Activated T-helper 9 cell treated with anti-CD3 and anti-CD28 coated beads, Interleukin-2, amount 50 U/mL, for 16 hours (primary cell): ENCODE measurements at regions not wholly inside any gene's neighbourhood (a gene's known extent, or its start where the extent isn't known, plus 50 kb on each side); places are given as distances from the start of the nearest gene placed in this dataset.

Experiments
- DNase-seq: peaks from one replicate; pipeline ENCODE4 v3.0.0-alpha.2; 2020; ENCODE audit warnings: low read depth

DNA sequence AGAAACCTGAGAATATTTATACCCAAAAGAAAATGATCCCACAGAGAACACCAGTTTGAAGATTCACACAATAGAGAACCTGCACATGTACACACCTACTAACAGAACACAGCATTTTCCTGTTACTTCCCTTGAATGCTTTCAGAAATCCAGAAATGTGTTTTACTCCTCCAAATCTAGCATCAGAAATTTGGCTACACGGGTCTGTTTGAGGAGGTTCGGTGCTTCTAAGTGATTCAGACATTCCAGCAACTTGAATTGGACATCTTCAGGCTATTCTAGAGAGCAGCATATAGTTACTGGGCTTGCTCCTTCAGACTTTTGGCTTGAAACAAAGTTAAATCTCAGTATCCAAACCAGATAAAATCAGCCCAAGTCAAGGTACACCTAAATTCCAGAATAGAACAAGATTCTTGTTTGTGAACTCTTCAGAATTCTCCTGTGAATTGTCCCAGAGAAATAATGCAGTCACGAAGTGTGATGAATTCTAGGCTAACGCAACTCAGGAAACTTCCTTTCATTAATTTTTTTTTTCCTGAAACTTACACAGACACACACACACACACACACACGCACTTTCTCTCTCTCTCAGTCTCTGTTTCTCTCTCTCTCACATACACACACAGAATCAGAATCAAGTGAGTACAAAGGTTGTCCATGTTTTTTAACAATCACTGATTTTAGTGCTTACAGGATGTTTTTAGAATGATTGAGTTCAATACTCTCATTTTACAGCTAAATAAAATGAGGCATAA lies 278.4 kb upstream of the SNX7 start:
- no peak for DNase-seq

GRCh38 chr1:98382586-98382985 lies 278.9 kb upstream of the SNX7 start:
- DNase-seq, result no peak

- DNase-seq, result no peak
Observed at GRCh38 chr1:98374098-98374497, 287.4 kb upstream of the SNX7 start.

DNA sequence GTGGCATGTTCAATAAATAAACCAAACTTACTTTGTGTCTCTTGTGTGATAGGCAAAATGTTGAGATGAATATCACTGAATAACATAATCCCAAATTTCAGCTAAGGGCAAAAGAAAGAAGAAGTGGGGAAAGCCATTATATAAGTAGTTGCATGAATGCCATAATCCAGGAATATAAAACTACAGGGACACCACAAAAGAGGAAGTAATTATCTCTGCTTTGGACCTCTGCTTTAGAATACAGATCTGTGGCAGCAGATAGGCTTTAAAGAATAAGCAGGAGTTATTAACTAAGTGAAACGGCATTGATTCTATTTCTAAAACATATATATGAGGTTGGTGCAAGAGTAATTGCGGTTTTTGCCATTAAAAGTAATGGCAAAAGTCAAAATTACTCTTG lies 288.5 kb upstream of the SNX7 start:
- no peak for DNase-seq

DNA sequence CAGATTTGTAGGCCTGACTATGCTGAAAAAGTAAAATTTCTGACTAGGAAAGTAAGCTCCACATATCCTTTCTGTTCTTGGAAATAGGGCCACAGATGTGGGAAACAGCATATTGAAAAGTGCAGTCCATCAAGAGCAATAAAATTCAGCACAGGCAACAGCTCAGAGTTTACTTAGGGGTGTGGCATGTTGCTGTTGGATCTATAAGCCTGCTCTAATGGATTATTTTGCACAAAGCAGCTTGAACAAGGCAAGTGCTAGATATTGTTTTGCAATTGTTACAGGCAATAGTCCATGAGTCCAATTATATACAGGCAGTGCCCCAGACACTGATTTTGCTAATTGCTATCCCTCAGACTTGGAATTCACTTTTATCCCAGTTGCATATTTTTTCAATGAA lies 289.8 kb upstream of the SNX7 start:
- no peak for DNase-seq

- DNase-seq, result no peak
Observed at GRCh38 chr1:98369463-98369862, 292.1 kb upstream of the SNX7 start.

DNA sequence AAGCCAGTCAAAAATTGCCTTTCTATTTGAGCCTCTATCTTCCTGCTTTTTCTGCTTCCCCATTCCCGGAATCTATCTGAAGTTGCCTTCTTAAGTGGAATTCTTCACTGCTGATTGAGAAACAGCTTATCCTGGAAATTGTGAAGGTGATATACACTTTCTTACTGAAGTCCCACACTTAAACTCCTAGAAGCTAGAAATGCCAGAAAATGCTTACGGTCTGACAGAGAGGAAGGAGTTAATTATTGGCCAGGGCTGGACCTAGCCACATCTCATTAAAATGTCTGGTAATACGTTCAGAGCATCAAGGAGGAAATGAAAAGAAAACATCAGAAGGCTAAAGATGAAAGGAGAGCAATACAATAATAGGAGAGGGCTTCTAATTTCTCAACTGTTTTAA lies 292.5 kb upstream of the SNX7 start:
- DNase-seq, result no peak

DNA sequence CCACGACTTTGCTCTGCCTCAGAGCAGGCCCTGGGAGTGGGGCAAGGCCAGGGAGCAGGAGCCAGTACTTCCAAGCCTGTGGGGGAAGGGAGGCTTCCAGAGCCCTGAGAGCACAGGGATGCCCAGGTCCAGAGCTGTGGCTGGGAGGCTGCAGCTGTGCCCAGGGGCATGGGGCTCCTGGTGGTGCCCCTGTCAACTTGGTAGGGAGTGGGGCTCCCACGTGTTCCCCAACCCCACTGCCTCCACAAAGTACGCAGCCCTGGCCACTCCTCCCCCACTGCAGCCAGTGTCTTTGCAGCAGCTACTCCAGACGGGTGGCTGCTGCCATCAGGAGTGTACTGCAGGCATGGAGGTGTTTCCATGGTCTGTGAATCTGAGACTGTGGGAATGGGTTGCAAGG lies 294.1 kb upstream of the SNX7 start:
- no peak for DNase-seq

GRCh38 chr1:98366343-98366742 lies 295.2 kb upstream of the SNX7 start:
- no peak for DNase-seq

DNA sequence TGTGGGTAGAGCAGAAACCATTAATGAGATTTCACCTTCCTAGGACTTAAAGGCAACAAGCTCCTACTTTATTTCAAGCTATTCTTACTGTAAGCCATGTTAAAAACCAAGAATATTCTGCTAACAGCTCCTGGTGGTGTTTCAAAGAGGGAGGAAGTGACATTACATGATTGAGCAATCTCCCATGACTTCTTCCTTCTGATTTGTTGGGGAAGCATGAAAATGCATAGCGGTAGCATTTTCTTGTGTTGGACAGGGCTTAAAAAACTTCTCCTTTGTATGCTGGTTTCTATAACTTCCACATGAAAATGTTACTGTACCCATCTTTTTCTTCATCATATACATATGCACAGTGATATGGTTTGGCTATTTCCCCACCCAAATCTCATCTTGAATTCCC lies 297.0 kb upstream of the SNX7 start:
- no peak for DNase-seq

- DNase-seq, result no peak
Observed at GRCh38 chr1:98360864-98361263, 300.7 kb upstream of the SNX7 start.

GRCh38 chr1:98355656-98356383 lies 305.7 kb upstream of the SNX7 start:
- no peak for DNase-seq

DNA sequence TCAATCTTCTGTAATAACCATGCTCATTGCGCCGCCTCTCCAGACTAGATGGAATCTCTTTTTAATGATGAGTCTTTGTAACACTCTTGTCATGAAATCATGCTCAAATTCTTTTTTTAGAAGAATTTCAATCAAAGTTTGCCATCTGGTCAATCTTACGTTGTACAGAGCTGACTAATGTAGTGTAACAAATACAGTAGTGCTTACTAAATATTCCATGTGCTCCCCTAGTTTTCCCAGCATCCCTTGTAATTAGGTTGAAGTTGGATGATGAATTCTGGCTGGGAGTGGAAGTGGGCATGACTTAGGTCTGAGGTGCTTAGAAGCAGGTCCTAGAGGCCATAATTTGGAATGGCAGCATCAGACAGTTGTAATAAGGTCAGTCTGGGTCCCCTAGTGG lies 309.1 kb upstream of the SNX7 start:
- no peak for DNase-seq

GRCh38 chr1:98351561-98351960 lies 310.0 kb upstream of the SNX7 start:
- DNase-seq, result no peak

DNA sequence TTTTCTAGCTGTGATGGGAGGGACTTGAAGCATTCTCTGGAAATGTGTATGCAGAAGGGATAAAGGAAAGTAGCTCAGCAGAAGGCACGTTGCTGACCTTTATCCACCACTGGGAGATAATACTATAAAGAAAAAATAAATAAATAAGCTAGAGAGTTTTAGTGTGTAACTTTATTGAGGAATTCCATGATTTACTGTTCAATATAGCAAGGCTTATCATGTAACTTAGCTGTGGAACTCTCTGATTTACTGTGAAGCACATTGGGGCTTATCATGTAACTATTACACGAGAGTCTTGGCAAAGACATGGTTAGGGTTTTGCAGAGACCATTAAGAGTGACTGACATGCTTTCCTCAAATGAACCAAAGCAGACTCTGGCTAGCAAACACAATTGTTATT lies 316.1 kb upstream of the SNX7 start:
- DNase-seq, result no peak

DNA sequence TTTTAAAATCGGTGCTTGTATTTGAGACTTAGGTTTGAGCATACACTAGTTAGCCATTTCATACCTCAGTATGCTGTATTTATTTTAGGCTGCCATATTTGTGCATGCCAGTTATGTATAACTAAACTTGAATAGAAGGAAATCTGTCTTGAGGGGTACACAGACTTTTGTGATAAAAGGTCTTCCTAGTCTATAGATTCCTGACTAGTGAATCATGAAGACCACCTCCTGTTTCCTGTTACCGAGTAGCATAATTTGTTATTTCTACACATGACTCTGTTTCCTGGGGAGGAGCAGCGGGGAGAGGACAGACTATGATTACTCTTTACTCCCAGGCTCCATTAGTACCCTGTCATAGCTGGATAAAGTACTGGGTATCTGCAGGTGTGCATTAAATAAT lies 316.8 kb upstream of the SNX7 start:
- no peak for DNase-seq

GRCh38 chr1:98342566-98342965 lies 319.0 kb upstream of the SNX7 start:
- DNase-seq, result no peak

DNA sequence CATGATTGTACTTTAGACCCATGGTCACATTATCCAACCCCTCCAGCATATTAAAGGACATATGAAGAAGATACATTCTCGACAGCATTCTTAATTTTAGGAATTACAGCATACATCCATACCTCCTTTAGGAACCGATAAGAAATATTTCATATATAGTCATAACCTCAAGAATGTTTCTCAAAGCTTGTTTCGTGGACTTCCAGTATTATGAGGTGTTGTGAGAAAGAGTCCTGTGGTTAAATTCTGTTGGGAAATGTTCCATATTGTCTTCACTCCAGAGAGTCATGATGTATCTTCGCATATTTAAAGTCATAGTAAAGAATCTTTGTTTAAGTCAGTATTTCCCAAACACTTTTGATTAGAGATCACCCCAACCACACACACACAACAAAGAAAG lies 321.0 kb upstream of the SNX7 start:
- no peak for DNase-seq

- DNase-seq, result no peak
Observed at GRCh38 chr1:98336472-98337083, 324.9 kb upstream of the SNX7 start.

DNA sequence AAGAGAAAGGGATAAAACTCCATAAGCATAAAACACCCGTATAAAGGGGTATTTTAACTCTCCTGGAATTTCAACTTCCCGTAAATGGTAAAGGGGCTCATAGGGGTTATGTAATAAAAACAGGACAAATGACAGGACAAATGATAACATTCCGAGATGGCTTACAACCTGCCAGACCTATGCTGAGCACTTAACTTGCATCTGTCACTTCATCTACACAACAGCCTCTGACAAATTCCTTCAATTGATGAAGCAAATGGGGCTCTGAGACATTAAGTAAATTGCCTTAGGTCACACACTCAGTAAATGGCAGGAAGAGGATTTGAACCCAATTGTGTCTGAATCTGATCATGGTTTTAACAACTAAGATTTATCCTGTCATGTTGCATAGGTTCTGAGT lies 327.6 kb upstream of the SNX7 start:
- DNase-seq, result no peak

GRCh38 chr1:98333406-98333805 lies 328.1 kb upstream of the SNX7 start:
- no peak for DNase-seq

DNA sequence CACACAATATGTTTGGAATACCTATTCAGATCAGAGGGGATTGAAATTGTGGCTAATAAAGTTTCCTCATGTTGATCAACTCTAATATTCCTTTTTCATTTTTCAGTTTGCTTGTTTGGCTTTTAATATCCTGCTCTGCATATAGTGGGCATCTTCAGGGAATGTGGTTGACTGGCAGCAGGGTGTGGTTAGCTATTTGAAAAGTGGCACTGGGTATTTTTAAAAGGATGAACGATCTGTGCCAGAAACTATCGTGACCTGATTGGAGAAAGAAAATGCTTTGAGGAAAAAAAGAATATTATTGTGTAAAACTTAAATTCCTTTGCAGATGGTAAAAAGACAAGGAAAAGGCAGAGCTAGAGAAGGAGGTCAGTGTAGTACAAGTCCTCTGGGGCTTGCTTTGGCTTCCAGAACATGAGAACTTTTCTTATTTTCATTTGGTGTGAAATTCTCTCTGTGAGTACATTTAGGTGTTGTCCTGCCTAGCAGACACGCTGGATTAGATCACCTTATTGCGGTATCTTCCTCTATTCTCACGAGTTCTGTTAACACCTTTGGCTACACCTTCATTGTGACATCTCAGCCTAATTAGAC lies 329.7 kb upstream of the SNX7 start:
- DNase-seq, result no peak

- no peak for DNase-seq
Observed at GRCh38 chr1:98331243-98331642, 330.3 kb upstream of the SNX7 start.
